ENCODE measurements at regions not wholly inside any gene's neighbourhood (a gene's known extent, or its start where the extent isn't known, plus 50 kb on each side); places are given as distances from the start of the nearest gene placed in this dataset.

DNA sequence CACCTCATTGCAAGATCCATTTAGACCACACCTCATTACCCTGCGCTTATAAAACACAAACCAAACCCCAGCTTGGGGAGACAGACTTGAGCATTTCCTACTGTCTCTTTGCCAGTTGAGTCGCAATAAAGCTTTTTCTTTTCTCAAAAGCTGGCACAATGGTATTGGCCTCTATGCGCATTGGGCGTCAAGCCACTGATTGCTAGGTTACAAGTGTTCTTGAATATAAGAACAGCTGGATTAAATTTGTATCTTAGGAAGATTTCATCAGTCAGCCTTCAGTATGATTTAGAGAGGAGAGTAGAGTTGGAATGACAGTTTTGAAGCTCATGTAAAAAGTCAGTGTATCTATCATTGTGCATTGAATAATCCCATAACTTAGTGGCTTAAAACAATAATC, 84.9 kb upstream of the RAB4A start:
- Mint-ChIP-seq H3K27ac (no peak overlapping the region), H3K9me3 (peaks cover 3% of the 10 kb centered on the region; the same call in 1 of the 3 replicates), H3K4me3 (no peak overlapping the region), H3K36me3 (ENCODE audit: low read depth) (no peaks in the 10 kb centered on the region; the same call in 2 of the 3 replicates), H3K4me1 (peaks cover 22% of the 10 kb centered on the region), H3K27me3 (ENCODE audit: insufficient read depth, low read depth, poor library complexity) (peaks cover under 1% of the 10 kb centered on the region)
- Histone ChIP-seq H3K27ac (ENCODE audit: low read depth) (no peak overlapping the region), H3K4me3 (no peak overlapping the region), H3K9me2 (ENCODE audit: insufficient read depth) (no peaks in the 10 kb centered on the region), H3K4me1 (ENCODE audit: insufficient read depth) (peaks cover 17% of the 10 kb centered on the region), H3F3A (replicated peaks; ENCODE audit: low read depth) (no peaks in the 10 kb centered on the region), H3K27me3 (ENCODE audit: insufficient read depth) (no peaks in the 10 kb centered on the region), H4K20me1 (replicated peaks; ENCODE audit: insufficient read depth) (no peaks in the 10 kb centered on the region), H3K79me2 (replicated peaks; ENCODE audit: insufficient read depth) (no peaks in the 10 kb centered on the region), H3K36me3 (ENCODE audit: insufficient read depth) (no peaks in the 10 kb centered on the region), H3K4me2 (no peak overlapping the region), H2AFZ (no peak overlapping the region)
- ATAC-seq (no peak), DNase-seq (ENCODE audit: low spot score) (no peak)
- TF ChIP-seq EZH2phosphoT487 (IDR thresholded peaks at IDR 0.05; ENCODE audit: unreplicated experiment): no peak
- no peak for TF ChIP-seq CREB1 (CRISPR knock-in tag; IDR thresholded peaks at IDR 0.05; ENCODE audit: low read depth)
- no peak for TF ChIP-seq EZH2 (IDR thresholded peaks at IDR 0.05; ENCODE audit: low read depth, unreplicated experiment)
- TF ChIP-seq ZNF114 (CRISPR knock-in tag; IDR thresholded peaks at IDR 0.05): no peak
- TF ChIP-seq, protein P1, sequence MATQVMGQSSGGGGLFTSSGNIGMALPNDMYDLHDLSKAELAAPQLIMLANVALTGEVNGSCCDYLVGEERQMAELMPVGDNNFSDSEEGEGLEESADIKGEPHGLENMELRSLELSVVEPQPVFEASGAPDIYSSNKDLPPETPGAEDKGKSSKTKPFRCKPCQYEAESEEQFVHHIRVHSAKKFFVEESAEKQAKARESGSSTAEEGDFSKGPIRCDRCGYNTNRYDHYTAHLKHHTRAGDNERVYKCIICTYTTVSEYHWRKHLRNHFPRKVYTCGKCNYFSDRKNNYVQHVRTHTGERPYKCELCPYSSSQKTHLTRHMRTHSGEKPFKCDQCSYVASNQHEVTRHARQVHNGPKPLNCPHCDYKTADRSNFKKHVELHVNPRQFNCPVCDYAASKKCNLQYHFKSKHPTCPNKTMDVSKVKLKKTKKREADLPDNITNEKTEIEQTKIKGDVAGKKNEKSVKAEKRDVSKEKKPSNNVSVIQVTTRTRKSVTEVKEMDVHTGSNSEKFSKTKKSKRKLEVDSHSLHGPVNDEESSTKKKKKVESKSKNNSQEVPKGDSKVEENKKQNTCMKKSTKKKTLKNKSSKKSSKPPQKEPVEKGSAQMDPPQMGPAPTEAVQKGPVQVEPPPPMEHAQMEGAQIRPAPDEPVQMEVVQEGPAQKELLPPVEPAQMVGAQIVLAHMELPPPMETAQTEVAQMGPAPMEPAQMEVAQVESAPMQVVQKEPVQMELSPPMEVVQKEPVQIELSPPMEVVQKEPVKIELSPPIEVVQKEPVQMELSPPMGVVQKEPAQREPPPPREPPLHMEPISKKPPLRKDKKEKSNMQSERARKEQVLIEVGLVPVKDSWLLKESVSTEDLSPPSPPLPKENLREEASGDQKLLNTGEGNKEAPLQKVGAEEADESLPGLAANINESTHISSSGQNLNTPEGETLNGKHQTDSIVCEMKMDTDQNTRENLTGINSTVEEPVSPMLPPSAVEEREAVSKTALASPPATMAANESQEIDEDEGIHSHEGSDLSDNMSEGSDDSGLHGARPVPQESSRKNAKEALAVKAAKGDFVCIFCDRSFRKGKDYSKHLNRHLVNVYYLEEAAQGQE (IDR thresholded peaks at IDR 0.05; ENCODE audit: unreplicated experiment): no peak
- no peak for TF ChIP-seq STAT1 (IDR thresholded peaks at IDR 0.05; ENCODE audit: unreplicated experiment)
- TF ChIP-seq POLR2AphosphoS5 (IDR thresholded peaks at IDR 0.05; ENCODE audit: low read depth): no peak
- no peak for TF ChIP-seq JUNB (IDR thresholded peaks at IDR 0.05; ENCODE audit: unreplicated experiment)
- TF ChIP-seq NANOG (IDR thresholded peaks at IDR 0.05; ENCODE audit: borderline replicate concordance): no peak
- TF ChIP-seq, protein P2, sequence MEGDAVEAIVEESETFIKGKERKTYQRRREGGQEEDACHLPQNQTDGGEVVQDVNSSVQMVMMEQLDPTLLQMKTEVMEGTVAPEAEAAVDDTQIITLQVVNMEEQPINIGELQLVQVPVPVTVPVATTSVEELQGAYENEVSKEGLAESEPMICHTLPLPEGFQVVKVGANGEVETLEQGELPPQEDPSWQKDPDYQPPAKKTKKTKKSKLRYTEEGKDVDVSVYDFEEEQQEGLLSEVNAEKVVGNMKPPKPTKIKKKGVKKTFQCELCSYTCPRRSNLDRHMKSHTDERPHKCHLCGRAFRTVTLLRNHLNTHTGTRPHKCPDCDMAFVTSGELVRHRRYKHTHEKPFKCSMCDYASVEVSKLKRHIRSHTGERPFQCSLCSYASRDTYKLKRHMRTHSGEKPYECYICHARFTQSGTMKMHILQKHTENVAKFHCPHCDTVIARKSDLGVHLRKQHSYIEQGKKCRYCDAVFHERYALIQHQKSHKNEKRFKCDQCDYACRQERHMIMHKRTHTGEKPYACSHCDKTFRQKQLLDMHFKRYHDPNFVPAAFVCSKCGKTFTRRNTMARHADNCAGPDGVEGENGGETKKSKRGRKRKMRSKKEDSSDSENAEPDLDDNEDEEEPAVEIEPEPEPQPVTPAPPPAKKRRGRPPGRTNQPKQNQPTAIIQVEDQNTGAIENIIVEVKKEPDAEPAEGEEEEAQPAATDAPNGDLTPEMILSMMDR (conservative IDR thresholded peaks at IDR 0.05; ENCODE audit: low read depth in 2 of 2): no peak
- TF ChIP-seq, protein P3, sequence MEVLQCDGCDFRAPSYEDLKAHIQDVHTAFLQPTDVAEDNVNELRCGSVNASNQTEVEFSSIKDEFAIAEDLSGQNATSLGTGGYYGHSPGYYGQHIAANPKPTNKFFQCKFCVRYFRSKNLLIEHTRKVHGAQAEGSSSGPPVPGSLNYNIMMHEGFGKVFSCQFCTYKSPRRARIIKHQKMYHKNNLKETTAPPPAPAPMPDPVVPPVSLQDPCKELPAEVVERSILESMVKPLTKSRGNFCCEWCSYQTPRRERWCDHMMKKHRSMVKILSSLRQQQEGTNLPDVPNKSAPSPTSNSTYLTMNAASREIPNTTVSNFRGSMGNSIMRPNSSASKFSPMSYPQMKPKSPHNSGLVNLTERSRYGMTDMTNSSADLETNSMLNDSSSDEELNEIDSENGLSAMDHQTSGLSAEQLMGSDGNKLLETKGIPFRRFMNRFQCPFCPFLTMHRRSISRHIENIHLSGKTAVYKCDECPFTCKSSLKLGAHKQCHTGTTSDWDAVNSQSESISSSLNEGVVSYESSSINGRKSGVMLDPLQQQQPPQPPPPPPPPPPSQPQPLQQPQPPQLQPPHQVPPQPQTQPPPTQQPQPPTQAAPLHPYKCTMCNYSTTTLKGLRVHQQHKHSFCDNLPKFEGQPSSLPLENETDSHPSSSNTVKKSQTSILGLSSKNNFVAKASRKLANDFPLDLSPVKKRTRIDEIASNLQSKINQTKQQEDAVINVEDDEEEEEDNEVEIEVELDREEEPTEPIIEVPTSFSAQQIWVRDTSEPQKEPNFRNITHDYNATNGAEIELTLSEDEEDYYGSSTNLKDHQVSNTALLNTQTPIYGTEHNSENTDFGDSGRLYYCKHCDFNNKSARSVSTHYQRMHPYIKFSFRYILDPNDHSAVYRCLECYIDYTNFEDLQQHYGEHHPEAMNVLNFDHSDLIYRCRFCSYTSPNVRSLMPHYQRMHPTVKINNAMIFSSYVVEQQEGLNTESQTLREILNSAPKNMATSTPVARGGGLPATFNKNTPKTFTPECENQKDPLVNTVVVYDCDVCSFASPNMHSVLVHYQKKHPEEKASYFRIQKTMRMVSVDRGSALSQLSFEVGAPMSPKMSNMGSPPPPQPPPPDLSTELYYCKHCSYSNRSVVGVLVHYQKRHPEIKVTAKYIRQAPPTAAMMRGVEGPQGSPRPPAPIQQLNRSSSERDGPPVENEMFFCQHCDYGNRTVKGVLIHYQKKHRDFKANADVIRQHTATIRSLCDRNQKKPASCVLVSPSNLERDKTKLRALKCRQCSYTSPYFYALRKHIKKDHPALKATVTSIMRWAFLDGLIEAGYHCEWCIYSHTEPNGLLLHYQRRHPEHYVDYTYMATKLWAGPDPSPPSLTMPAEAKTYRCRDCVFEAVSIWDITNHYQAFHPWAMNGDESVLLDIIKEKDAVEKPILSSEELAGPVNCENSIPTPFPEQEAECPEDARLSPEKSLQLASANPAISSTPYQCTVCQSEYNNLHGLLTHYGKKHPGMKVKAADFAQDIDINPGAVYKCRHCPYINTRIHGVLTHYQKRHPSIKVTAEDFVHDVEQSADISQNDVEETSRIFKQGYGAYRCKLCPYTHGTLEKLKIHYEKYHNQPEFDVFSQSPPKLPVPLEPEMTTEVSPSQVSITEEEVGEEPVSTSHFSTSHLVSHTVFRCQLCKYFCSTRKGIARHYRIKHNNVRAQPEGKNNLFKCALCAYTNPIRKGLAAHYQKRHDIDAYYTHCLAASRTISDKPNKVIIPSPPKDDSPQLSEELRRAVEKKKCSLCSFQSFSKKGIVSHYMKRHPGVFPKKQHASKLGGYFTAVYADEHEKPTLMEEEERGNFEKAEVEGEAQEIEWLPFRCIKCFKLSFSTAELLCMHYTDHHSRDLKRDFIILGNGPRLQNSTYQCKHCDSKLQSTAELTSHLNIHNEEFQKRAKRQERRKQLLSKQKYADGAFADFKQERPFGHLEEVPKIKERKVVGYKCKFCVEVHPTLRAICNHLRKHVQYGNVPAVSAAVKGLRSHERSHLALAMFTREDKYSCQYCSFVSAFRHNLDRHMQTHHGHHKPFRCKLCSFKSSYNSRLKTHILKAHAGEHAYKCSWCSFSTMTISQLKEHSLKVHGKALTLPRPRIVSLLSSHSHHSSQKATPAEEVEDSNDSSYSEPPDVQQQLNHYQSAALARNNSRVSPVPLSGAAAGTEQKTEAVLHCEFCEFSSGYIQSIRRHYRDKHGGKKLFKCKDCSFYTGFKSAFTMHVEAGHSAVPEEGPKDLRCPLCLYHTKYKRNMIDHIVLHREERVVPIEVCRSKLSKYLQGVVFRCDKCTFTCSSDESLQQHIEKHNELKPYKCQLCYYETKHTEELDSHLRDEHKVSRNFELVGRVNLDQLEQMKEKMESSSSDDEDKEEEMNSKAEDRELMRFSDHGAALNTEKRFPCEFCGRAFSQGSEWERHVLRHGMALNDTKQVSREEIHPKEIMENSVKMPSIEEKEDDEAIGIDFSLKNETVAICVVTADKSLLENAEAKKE (CRISPR knock-in tag; IDR thresholded peaks at IDR 0.05): no peak
- TF ChIP-seq ZNF331 (CRISPR knock-in tag; IDR thresholded peaks at IDR 0.05; ENCODE audit: low read depth): no peak
- TF ChIP-seq, protein P4, sequence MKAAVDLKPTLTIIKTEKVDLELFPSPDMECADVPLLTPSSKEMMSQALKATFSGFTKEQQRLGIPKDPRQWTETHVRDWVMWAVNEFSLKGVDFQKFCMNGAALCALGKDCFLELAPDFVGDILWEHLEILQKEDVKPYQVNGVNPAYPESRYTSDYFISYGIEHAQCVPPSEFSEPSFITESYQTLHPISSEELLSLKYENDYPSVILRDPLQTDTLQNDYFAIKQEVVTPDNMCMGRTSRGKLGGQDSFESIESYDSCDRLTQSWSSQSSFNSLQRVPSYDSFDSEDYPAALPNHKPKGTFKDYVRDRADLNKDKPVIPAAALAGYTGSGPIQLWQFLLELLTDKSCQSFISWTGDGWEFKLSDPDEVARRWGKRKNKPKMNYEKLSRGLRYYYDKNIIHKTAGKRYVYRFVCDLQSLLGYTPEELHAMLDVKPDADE (IDR thresholded peaks at IDR 0.05): no peak

All from GM23338 (cell line).